ENCODE measurements at regions not wholly inside any gene's neighbourhood (a gene's known extent, or its start where the extent isn't known, plus 50 kb on each side); places are given as distances from the start of the nearest gene placed in this dataset.

DNA sequence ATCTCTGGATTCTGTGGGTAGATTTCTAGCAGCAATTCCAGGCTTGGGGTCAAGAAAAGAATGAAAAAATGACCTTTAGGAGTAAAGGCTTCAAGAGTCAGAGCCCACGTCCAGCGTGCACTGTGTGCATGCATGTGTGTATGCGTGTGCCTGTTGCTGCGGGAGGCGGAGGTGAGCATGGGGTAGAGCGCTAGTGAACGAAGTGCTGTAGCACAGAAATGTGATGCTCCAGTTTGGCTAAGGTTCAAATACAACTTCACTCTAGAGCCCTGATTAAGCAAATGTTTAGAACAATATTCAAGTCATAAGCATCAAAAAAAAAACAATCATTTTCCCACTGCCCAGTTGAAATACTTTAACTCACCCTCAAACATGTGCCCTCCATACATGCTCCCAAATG lies 403.9 kb downstream of the ZNF608 start:
- no peak for DNase-seq (ENCODE audit: low read depth in 4 of 4, low spot score in 2 of 4)

DNA sequence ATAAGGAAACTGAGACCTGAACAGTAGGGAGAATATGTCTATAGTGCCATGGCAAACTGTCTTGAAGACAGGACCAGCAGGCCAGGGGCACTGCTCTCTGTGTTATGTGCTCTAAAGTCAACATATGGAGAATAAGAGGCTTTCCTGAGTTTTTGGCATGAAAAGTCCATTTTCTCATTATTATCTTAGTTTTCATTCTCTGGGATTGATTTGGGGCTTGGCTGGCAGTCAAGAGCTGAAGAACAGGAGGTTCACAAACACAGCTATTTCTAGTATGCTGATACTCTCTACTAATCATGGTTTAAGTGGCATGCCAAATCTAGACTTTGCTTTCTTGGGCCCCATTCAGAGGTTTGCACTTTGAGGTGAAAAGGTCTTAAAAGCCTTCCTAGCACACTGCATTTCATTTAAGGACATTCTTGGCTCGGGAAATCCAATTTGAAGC lies 404.4 kb downstream of the ZNF608 start:
- DNase-seq (ENCODE audit: low read depth in 4 of 4, low spot score in 2 of 4), result no peak

DNA sequence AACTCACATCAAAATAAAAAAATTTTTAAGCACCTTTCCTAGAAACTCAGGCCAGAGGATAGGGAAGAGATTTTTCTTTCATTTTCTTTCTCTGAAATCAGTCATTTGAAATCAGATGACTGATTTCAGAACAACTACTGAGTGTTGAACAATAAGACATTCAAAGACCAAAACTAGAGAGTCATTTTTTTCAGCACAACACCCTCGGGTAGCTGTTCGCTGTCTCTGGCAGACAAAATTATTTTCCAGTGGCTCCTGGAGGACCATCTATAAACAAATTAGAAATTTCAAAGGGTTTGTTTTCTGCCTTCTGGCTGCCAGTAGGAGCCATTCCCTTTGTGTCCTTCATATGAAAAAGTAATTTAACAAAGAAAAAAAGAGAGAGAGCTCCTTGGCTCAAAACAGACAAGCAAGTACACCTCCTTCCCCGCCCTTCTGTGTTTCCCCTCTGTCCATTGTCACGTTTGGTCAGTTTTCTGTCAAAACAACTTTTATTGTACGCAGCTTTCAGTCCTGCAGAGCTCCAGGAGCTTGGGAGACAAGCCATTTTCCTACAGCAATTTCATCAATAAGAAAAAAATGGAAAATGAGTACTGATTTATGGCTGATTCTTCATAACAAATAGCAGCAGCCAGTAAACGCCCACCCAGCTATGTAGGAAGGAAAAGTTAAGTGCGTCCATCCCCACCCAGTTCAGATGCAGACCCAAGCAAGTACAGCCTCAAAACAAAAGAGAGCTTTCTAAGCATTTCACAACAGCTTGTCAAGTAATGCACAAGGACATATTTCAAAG lies 405.2 kb downstream of the ZNF608 start:
- DNase-seq (ENCODE audit: low read depth in 4 of 4, low spot score in 2 of 4), result no peak

DNA sequence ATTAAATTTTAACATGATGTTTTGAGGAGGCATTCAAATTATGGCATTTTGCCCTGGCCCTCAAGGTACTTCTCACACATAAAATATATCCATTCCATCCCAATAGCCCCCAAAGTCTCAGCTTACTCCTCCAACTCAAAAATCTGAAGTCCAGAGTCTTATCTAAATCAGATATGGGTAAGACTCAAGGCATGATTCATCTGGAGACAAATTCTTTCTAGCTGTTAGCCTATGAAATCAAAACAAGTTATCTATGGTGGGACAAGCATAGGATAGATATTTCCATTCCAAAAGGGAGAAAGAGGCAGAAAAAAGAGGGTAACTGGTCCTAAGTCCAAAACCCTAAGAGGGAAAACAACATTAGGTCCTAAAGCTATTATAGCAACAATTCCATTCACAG lies 408.4 kb downstream of the ZNF608 start:
- no peak for DNase-seq (ENCODE audit: low read depth in 4 of 4, low spot score in 2 of 4)

DNA sequence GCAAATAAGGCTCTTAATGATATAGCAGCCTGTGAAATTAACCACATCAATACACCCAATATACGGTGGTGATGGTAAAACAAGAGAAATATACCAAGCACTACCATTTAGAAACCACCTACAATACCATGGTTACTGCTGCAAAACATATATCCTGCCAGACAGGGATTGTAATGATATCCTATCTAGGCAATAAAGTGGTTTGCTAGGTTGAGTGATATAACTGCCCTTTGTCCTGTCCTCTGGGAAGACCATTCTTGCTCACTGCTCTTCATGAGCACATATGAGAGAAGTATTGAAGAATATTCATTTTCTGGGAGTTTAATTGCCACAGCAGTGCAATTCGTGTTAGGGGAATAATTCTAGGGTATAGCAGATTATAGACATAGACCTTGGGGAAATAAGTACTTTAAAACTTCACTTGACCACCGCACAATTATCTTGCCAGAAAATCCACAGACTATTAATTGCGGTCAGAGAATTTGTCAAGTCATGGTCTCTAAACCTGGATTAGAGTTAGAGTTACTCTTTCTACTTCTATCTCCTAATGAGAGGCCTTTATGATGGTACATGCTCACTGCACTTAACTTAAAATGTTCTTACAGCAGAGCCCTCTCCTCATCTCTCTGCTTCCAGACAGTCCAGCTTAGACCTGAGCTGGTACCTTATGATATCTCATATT lies 413.0 kb downstream of the ZNF608 start:
- no peak for DNase-seq (ENCODE audit: low read depth in 4 of 4, low spot score in 2 of 4)

DNA sequence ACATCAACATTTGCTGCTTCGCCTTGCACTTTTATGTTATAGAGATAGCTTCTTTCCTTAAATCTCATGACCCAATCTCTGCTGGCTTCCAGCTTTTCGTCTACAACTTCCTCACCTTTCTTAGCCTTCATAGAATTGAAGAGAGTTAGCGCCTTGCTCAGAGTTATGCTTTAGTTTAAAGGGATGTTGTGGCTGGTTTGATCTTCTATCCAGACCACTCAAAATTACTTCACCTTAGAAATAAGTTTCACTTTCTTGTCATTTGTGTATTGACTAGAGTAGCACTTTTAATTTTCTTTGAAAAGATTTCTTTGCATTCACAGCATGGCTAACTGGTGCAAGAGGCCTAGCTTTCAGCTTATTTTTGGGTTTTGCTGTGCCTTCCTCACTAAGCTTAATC lies 414.2 kb downstream of the ZNF608 start:
- DNase-seq (ENCODE audit: low read depth in 4 of 4, low spot score in 2 of 4), result no peak

DNA sequence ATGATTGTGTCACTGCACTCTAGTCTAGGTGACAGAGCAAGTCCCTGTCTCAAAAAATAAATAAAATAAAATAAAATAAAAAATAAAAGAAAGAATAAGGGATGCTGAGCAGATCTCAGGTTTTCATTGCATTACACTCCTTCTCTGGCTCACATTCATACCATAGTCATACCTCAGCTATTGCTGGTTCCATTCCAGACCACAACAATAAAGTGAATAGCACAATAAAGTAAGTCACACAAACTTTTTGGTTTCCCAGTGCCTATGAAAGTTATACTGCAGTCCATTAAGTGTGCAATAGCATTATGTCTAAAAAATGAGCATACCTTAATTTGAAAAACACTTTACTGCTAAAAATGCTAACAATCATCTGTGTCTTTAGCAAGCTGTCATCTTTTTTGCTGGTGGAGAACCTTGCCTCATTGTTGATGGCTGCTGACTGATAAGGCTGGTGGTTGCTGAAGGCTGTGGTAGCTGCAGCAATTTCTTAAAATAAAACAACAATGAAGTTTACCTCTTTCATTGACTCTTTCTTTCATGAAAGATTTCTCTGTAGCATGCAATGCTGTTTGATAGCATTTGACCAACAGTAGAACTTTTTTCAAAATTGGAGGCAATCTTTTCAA lies 415.7 kb downstream of the ZNF608 start:
- DNase-seq (ENCODE audit: low read depth in 4 of 4, low spot score in 2 of 4), result no peak

DNA sequence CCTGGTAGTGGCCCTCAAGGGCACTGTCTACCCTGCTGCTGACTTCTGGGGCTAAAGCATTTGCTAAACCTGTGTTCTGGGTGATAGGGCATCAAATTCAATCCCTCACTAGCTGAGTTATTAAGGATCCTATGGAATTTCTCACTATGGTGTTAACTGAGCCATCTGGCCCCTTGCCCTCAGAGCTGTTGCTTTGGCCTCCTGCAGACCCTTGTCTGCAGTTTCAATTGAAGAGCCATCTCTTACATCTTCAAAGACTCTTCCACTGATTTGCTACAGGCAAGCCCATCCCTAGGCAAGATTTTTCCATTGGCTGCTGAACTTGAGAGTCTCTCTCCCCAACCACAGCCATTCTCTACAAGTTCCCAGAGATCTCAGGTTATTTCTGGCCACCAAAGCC lies 418.2 kb downstream of the ZNF608 start:
- DNase-seq (ENCODE audit: low read depth in 4 of 4, low spot score in 2 of 4), result no peak

DNA sequence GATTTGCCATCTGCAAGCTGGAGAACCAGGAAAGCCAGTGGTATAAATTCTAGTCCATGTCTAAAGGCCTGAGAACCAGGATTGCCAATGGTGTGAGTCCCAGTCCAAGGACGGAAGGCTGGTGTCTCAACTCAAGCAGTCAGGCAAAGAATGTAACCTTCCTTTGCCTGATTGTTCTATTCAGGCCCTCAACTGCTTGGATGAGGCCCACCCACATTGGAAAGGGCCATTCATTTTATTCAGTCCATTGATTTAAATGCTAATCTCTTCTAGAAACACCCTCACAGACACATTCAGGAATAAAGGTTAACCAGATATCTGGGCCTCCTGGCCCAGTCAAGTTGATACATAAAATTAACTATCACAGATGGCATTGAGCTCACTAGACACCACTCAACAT lies 427.8 kb downstream of the ZNF608 start:
- DNase-seq (ENCODE audit: low read depth in 4 of 4, low spot score in 2 of 4), result no peak

DNA sequence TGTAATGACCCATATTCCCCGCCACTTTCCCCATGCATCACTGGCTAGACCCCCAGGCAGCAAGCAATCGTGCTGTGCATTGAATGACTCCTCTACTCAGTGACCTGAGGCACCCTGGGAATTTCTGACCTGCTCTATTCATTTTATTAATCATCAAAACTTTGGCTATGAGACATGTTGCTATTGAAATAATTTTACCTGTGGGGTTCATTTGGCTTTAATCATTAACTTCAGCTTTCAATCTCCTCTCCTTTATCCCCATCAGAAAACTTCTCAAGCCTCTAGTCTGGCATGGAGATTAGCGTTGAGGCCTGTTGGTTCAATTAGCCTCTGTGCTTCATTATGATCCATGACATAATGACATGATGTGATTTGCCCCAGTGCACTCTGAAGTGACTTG lies 429.0 kb downstream of the ZNF608 start:
- DNase-seq (ENCODE audit: low read depth in 4 of 4, low spot score in 2 of 4), result no peak

DNA sequence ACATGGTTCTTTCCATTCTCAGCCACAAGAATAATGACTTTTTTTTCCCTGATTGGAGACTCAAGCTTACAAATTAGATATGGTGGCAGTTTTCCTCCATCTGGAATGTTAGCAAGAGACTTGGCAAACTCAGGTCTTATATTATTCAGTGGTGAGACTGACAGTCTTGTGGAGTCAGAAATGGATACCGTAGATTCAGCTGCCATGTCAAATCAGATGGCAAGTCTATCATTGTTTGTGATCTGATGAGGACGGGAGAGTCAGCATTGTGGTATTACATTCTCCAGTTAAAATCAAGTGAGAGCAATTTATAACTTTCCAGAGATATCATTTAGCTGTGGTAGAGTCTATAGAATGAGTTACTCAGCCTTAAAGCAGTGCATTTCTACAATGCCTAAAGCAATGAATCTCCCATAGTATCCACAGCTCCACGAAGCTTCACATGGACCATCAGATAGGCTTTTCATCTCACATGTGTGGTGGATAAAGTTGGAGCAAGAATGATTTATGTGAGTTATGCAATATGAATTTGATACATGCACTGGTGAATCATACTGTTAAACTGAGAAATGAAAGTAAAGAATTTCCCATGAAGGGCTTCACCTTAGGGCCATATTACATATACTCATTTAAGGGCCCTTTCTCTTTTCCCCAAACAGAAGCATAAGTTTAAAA lies 430.6 kb downstream of the ZNF608 start:
- no peak for DNase-seq (ENCODE audit: low read depth in 4 of 4, low spot score in 2 of 4)

DNA sequence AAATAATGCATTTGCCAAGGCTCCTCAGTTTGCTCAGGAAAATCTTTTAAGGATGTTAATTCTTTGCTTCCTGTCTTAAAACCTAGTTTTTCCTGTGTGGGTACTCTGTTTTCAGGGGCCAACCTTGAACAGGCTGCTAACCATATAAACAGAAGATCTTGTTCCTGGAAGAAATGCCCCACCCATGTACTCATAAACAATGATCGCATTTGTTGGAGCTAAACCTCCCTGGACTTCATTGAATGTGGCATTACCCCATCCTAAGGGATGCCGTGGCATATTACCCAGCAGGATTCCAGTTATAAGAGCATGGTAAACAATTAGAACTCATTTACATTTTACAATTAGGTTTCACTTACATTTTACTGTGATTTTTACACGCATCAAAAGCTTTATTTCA lies 436.0 kb downstream of the ZNF608 start:
- no peak for DNase-seq (ENCODE audit: low read depth in 4 of 4, low spot score in 2 of 4)

DNA sequence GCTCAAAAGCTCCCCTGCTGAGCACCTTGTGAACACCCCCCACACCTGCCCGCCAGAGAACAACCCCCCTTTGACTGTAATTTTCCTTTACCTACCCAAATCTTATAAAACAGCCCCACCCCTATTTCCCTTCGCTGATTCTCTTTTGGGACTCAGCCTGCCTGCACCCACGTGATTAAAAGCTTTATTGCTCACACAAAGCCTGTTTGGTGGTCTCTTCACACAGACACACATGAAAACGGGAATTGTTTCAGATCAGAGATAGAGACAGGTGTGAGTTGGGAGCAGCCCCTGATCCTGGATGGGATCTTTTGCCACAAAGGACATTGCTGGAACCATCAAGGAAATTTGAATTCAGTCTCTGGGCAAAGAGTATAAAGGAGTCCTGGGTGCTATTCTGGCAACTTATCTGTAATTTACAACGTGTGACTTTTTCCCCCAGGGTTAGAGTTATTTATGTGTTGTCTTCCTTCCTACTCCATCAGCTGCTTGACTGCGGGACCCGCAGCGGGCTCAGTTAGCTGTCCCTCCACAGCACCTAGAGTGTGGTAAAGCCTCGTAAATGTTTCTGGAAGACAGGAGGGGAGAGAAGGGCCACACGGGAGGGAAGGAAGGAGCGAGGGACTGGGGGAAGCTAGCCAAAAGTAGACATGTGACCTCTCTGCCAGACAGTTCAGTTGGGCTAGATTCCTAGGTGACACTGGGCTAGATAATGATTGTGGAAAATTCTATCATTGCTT lies 437.0 kb downstream of the ZNF608 start:
- DNase-seq (ENCODE audit: low read depth in 4 of 4, low spot score in 2 of 4), result no peak

DNA sequence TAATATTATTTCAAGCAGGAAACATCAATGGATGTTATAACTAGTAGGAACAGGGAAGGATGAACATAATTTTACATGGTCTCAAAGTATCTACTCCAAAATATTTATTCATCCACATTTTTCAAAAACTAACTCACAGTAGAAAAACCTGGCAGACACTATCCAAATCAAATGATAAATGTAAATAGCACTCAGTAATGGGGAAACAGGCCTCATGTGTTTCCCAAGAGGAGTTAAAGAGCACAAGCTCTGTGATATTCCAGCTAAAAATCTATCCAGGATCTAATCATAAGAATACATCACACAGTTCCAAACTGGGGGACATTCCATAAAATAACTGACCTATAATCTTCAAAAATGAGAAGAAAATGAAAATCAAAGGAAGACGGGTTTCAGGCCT lies 443.1 kb downstream of the ZNF608 start:
- no peak for DNase-seq (ENCODE audit: low read depth in 4 of 4, low spot score in 2 of 4)

DNA sequence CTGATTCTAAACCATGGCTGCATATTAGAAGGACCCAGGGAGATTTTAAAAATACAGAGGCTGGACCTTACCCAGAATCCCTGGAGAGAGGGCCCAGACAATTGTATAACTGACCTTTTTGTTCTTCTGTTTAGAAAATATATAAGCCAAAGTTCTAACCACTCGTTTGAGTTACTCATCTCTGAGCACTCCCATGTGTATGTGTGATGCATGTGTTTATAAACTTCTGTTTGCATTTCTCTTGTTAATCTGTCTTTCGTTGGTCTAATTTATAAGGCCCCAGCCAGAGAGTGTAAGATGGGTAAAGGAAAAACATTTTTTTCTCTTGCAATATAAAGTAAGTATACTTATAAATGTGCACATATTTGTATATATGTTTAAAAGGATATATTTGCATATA lies 443.9 kb downstream of the ZNF608 start:
- DNase-seq (ENCODE audit: low read depth in 4 of 4, low spot score in 2 of 4), result no peak

DNA sequence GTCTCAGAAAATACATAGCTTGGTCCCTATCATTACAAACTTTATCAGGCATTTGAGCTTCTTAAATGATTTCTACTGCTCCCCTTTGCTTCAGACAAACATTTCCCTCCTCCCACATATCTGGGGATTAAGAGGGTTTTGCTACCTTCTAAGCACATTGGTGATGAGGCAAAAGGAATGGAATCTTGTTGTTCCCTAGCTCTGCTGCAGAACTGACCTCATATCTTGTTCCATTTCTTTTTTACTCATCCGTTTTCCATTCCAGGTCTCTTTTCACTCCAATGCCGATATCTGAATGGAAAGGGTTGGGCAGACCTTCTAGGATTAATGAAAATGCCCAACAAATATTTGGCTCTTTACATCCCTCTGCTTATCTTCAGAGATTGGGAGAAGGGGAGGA lies 444.6 kb downstream of the ZNF608 start:
- no peak for DNase-seq (ENCODE audit: low read depth in 4 of 4, low spot score in 2 of 4)

DNA sequence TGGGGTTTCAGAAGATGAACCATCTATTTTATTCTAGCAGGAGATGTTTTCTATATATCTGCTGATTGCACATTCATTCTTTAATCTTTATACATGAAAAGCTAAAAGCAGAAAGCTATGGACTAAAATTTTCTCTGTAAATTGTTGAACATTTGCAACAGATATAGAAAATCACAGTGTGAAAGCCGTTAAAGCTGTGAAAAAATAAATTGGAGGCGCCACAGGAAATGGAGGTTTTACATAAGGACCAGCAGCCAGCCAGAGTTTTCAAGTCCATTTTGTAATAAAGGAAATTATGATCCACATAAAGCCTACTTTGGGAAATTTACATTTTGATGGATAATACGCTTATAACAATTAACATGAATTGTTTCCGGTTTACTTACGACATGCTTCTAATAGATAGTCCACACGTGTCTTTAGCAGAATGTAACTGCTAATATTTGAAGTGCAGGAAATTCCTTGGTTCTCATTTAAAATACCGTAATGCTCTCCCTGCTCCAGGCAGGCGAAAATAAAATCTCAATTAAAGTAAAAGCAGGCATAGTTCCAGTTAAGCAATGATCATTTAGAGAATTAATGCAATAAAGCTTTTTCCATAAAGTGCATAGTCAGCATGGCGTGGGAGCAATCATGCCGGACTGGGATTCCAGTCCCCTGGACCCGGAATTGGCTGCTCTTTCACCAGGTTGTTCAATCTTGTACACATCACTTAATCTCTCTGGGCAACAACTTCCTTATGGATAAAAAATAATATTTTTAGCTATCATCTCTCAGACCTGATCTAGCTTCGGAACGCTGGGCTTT lies 445.4 kb downstream of the ZNF608 start:
- no peak for DNase-seq (ENCODE audit: low read depth in 4 of 4, low spot score in 2 of 4)

DNA sequence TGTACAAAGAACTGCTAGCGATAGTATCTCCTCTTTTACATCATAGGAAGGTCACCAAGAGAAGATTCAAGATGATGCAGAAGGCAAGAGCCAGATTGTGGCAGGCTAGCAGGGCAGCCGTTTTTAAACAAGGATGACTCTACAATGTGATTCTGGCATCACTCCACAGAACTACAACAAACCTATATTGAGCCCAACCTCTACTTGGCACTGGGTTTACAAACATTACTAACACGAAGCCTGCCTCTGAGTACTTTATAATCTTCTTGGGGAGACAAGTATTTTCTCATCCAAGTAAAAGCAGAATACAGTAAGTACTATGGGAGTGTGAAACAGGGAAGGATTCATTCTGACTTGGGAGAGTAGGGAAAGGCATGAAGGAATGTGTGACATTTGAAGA lies 448.6 kb downstream of the ZNF608 start:
- no peak for DNase-seq (ENCODE audit: low read depth in 4 of 4, low spot score in 2 of 4)

DNA sequence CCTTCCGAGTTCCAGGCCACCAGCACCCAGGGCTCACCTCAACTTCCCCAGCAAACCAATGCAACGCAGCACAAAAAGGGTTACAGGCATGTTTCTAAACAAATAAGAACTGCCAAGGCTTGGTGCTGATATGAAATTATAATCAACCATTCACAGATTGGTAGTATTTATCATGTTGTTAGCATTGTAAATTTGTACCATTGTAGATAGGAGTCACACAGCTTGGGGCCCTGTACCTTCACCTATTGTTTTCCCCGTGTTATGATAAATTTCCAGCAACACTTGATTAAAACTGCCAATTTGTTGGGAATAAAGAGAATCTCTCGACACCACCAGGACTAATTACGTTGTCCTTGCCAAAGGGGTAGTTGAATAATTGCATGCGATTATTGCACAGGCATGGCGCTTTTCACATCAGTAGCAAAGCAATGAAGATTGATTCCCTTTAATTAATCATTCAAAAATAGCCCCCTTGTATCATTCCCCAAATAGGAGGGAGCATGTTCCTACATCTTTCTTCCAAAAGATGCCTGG lies 454.1 kb downstream of the ZNF608 start:
- DNase-seq (ENCODE audit: low read depth in 4 of 4, low spot score in 2 of 4), result no peak

Measured in left renal cortex interstitium (tissue), 4 donors.